GM23248 (cell line): ENCODE measurements at regions not wholly inside any gene's neighbourhood (a gene's known extent, or its start where the extent isn't known, plus 50 kb on each side); places are given as distances from the start of the nearest gene placed in this dataset.

Experiments
- DNase-seq: peaks from one replicate; pipeline ENCODE4 v3.0.0-alpha.2; 2015
- H2AFZ ChIP-seq: fragments of 200-600 bp; sonication (generic); 2 replicates; pipeline ENCODE4 v1.6.1; 2016; ENCODE audit warnings: antibody characterized with exemption
- H3F3A ChIP-seq: fragments of 200-600 bp; sonication (generic); 2 replicates; pipeline ENCODE4 v1.6.1; 2016; ENCODE audit warnings: mild to moderate bottlenecking, antibody characterized with exemption, mixed run types; ENCODE audit not compliant: insufficient read depth
- H3K27ac ChIP-seq: fragments of 200-600 bp; sonication (generic); 2 replicates; pipeline ENCODE4 v1.5.1; 2016; ENCODE audit warnings: mild to moderate bottlenecking
- H3K27me3 ChIP-seq: fragments of 200-600 bp; sonication (generic); replicated peaks from 2 replicates; pipeline ENCODE4 v1.6.1; 2016; ENCODE audit warnings: mild to moderate bottlenecking; ENCODE audit not compliant: insufficient read depth
- H3K36me3 ChIP-seq: fragments of 200-600 bp; sonication (generic); 2 replicates; pipeline ENCODE4 v1.6.1; 2016; ENCODE audit warnings: low read depth, mild to moderate bottlenecking
- H3K4me1 ChIP-seq: fragments of 200-600 bp; sonication (generic); 2 replicates; pipeline ENCODE4 v1.6.1; 2016; ENCODE audit warnings: mild to moderate bottlenecking; ENCODE audit not compliant: insufficient read depth
- H3K4me2 ChIP-seq: fragments of 200-600 bp; sonication (generic); one replicate; pipeline ENCODE4 v1.6.1; 2016; ENCODE audit warnings: mild to moderate bottlenecking; ENCODE audit not compliant: unreplicated experiment
- H3K4me3 ChIP-seq: fragments of 200-600 bp; sonication (generic); 2 replicates; pipeline ENCODE4 v1.5.1; 2016; ENCODE audit warnings: mild to moderate bottlenecking
- H3K79me2 ChIP-seq: fragments of 200-600 bp; sonication (generic); 2 replicates; pipeline ENCODE4 v1.6.1; 2016; ENCODE audit warnings: mild to moderate bottlenecking; ENCODE audit not compliant: insufficient read depth
- H3K9ac ChIP-seq: fragments of 200-600 bp; sonication (generic); 2 replicates; pipeline ENCODE4 v1.6.1; 2016; ENCODE audit warnings: mild to moderate bottlenecking
- H3K9me2 ChIP-seq: fragments of 200-600 bp; sonication (generic); 2 replicates; pipeline ENCODE4 v1.6.1; 2016; ENCODE audit warnings: mixed run types, mild to moderate bottlenecking, moderate library complexity; ENCODE audit not compliant: insufficient read depth
- H3K9me3 ChIP-seq: fragments of 200-600 bp; sonication (generic); one replicate; pipeline ENCODE4 v1.6.1; 2017; ENCODE audit warnings: low read depth
- H4K20me1 ChIP-seq: fragments of 200-600 bp; sonication (generic); 2 replicates; pipeline ENCODE4 v1.6.0; 2016; ENCODE audit not compliant: insufficient read depth
- EZH2 ChIP-seq: fragments of 200-600 bp; sonication (generic); IDR thresholded peaks from 2 replicates; pipeline ENCODE4 v1.6.1; 2018; ENCODE audit warnings: antibody characterized with exemption, mild to moderate bottlenecking; ENCODE audit not compliant: insufficient read depth, poor library complexity, severe bottlenecking
- EZH2phosphoT487 ChIP-seq: fragments of 200-600 bp; sonication (generic); IDR thresholded peaks from 2 replicates; pipeline ENCODE4 v1.6.1; 2018; ENCODE audit warnings: antibody characterized with exemption, moderate library complexity, mild to moderate bottlenecking, low read depth; ENCODE audit not compliant: insufficient read depth
- WGBS, 2 experiments: methylation state at CpG; one replicate each; pipeline ENCODE4 v1.1.6; 2015 to 2017; ENCODE audit warnings: low lambda C conversion rate in 2 of 2, low coverage in 1 of 2; ENCODE audit errors: missing lambda C conversion rate in 2 of 2; 5-methylcytosine and 5-hydroxymethylcytosine counted together
- in situ Hi-C: fragments of 300-500 bp; cut with MboI; formaldehyde crosslinking; loops from 2 replicates; pipeline ENCODE4 v1.15.0; 2020

DNA sequence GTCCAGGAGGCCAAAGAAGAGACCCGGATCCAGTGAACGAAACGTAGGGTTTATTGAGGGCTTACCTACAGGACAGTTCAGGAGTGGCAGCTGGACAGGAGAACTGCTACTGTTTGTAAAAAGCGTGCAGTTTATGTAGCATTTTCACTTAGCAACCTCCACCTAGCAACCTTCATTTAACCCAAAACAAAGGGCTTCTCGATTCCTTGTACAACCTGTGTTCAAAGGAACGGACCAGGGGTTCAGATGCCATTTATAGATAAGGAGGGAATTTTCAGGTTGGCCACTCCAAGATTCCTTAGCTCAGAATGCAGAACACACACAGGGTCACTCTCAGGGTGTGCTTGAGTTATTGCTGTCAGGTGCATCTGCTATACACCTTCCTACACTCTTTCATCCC, 65.1 kb upstream of the YWHAQ start:
- no peak for DNase-seq
- in situ Hi-C loops: no loop called here
- Histone ChIP-seq H3K4me2 (no peak overlapping the region), H3K27ac (no peak overlapping the region), H3K27me3 (no peaks in the 10 kb centered on the region), H3F3A (peaks cover 29% of the 10 kb centered on the region), H3K79me2 (no peaks in the 10 kb centered on the region), H3K4me1 (peaks cover 29% of the 10 kb centered on the region), H3K36me3 (no peaks in the 10 kb centered on the region), H2AFZ (no peak overlapping the region), H3K9me3 (no peaks in the 10 kb centered on the region), H4K20me1 (no peaks in the 10 kb centered on the region), H3K9me2 (no peaks in the 10 kb centered on the region), H3K9ac (no peak overlapping the region), H3K4me3 (no peak overlapping the region)
- WGBS, 2 experiments: 81% methylated on average over 6 of the region's 6 CpGs
- TF ChIP-seq EZH2 (no peak), EZH2phosphoT487 (no peak)

DNA sequence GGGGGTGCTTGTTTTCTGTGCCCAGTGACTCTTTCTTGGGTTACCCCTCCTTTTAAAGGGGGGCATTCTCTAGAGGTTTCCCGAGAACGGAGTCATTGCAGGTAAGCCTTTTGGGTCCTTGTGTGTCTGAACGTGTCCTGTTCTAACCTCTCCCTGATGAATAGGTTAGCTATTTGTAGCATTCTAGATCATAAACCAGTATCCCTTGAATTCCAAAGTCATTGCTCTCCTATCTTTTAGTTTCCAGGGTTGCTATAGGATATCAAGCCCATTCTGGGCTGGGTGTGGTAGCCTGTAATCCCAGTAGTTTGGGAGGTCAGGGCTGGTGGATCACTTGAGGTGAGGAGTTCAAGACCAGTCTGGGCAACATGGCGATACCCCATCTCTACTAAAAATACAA, 65.9 kb upstream of the YWHAQ start:
- TF ChIP-seq EZH2phosphoT487 (no peak), EZH2 (no peak)
- Histone ChIP-seq H3K36me3 (no peaks in the 10 kb centered on the region), H3K4me1 (peaks cover 29% of the 10 kb centered on the region), H3F3A (peaks cover 29% of the 10 kb centered on the region), H3K79me2 (no peaks in the 10 kb centered on the region), H2AFZ (no peak overlapping the region), H3K27me3 (no peaks in the 10 kb centered on the region), H3K9ac (no peak overlapping the region), H3K27ac (no peak overlapping the region), H3K9me3 (no peaks in the 10 kb centered on the region), H3K4me3 (no peak overlapping the region), H3K4me2 (no peak overlapping the region), H3K9me2 (no peaks in the 10 kb centered on the region), H4K20me1 (no peaks in the 10 kb centered on the region)
- DNase-seq: no peak
- WGBS, 2 experiments: 90 to 98% methylated on average over 4 of the region's 4 CpGs
- in situ Hi-C loops: no loop called here

DNA sequence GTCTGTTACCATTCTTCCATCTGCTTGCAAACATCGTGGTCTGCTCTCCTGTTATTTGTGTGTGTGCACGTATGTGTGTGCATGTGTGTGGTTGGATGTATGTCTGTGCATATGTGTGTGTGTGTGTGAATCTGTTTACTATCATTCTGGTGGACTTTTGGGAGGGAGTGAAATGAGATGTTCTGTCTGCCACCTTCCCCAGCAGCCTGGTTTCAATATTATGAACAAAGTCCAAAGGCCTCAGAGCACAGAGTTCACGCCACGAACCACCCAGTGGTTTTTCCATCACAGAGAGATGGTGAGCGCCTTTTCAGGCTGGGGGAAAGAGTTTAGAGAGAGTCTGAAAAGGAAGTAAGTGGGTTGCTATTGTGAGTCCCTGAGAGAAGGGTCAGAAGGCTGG, 67.1 kb upstream of the YWHAQ start:
- DNase-seq: no peak
- no peaks in the 10 kb centered on the region for H4K20me1 ChIP-seq
- H3K36me3 ChIP-seq: no peaks in the 10 kb centered on the region
- H3K9me2 ChIP-seq: no peaks in the 10 kb centered on the region
- H3K9ac ChIP-seq: no peak overlapping the region
- no peaks in the 10 kb centered on the region for H3K27me3 ChIP-seq
- WGBS, 2 experiments: 78 to 82% methylated on average over 5 of the region's 5 CpGs
- H3K4me3 ChIP-seq: no peak overlapping the region
- H3K79me2 ChIP-seq: no peaks in the 10 kb centered on the region
- H3K4me1 ChIP-seq: peaks cover 24% of the 10 kb centered on the region
- TF ChIP-seq EZH2phosphoT487 (no peak), EZH2 (no peak)
- no peaks in the 10 kb centered on the region for H3K9me3 ChIP-seq
- in situ Hi-C loops: no loop called here
- H3K4me2 ChIP-seq: no peak overlapping the region
- H2AFZ ChIP-seq: no peak overlapping the region
- H3F3A ChIP-seq: peaks cover 26% of the 10 kb centered on the region
- H3K27ac ChIP-seq: no peak overlapping the region

DNA sequence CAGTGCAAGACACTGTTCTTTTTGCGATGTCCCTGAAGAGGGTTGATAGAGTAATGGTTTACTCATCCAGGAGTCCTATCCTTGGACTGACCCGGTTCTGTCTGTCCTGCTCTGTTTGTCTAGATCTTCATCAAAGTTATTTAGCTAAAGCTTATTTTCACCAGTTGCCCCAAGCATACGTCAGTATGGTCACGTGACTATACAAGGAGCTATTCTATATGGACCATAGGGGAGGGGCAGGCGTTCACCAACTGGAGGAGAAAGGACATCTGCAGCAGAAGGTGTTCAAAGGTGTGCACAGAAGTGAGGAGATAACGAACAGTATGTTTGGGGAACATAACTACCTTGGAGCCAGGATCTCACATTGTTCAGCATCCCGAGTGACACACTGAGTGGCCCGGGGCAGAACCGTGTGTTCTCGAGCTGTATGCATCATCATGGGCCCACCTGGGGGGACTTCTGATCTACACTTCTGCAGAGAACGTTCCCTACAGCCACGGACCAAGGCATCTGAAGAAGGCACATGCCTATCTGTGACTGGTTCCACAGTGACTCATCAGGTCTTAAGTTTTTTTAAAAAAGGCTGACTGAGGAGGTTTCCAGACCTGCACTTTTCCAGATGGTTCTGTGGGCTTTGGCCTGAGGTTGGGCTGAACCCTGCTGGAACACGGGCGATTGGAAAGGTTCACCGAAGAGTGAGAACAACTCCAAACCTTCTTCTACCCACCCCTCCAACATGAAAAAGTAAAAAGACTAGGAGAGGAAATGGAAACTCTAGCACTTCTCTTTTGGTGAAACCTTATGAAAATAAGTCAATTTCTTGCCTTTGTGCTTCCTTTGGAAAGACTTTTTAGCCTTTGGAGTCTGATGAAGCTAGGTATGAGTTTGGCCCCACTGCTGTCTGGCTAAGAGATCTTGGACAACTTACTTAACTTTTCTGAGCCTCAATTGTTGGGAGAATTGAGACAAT, 68.6 kb upstream of the YWHAQ start:
- in situ Hi-C loops: no loop called here
- Histone ChIP-seq H3K36me3 (no peaks in the 10 kb centered on the region), H3K79me2 (no peaks in the 10 kb centered on the region), H3K4me2 (peak overlapping the region; percentile 53), H3K9ac (peak overlapping the region; percentile 17; the same call in 1 of the 2 replicates), H3K4me1 (peaks cover 27% of the 10 kb centered on the region), H3K27me3 (no peaks in the 10 kb centered on the region), H2AFZ (peak overlapping the region; percentile 68), H3K4me3 (no peak overlapping the region), H4K20me1 (no peaks in the 10 kb centered on the region), H3F3A (peaks cover 18% of the 10 kb centered on the region; the same call in 1 of the 2 replicates), H3K9me2 (no peaks in the 10 kb centered on the region), H3K9me3 (no peaks in the 10 kb centered on the region), H3K27ac (peak overlapping the region; percentile 53)
- 31 to 32% methylated on average over 15 of the region's 15 CpGs for WGBS, 2 experiments
- DNase-seq: peak; percentile 94
- TF ChIP-seq EZH2phosphoT487 (no peak), EZH2 (no peak)

DNA sequence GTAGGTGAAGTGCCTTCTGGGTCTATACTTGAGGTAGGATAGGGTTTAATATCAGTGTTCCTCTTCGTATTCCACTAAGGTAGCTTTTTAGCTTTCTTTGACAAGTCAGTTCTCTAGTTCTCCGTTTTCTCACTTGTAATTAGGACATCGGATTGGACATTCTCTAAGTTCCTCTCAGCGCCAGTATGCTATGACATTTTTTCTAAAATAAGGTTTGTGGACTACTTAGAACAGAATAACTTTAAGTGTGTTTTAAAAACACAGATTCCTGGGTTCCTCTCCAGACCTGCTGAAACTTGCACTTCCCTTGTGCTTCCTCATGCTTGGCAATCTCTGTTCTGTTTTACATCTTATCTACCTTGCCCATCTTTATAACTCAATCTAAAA, 69.3 kb upstream of the YWHAQ start:
- no peaks in the 10 kb centered on the region for H4K20me1 ChIP-seq
- peaks cover 27% of the 10 kb centered on the region for H3K4me1 ChIP-seq
- in situ Hi-C loops: no loop called here
- no peak for TF ChIP-seq EZH2phosphoT487
- DNase-seq: no peak
- peak overlapping the region; percentile 68 for H2AFZ ChIP-seq
- H3K79me2 ChIP-seq: no peaks in the 10 kb centered on the region
- H3K4me2 ChIP-seq: peak overlapping the region; percentile 53
- no peaks in the 10 kb centered on the region for H3K9me3 ChIP-seq
- peak overlapping the region; percentile 53 for H3K27ac ChIP-seq
- H3K9ac ChIP-seq: peak overlapping the region; percentile 17; the same call in 1 of the 2 replicates
- no peaks in the 10 kb centered on the region for H3K36me3 ChIP-seq
- no peaks in the 10 kb centered on the region for H3K27me3 ChIP-seq
- no peak overlapping the region for H3K4me3 ChIP-seq
- peaks cover 18% of the 10 kb centered on the region; the same call in 1 of the 2 replicates for H3F3A ChIP-seq
- H3K9me2 ChIP-seq: no peaks in the 10 kb centered on the region
- WGBS, 2 experiments: 65 to 73% methylated on average over 4 of the region's 4 CpGs
